SK-N-SH treated with all-trans-retinoic acid at 6 μM for 48 hours (cell line): ENCODE measurements at regions not wholly inside any gene's neighbourhood (a gene's known extent, or its start where the extent isn't known, plus 50 kb on each side); places are given as distances from the start of the nearest gene placed in this dataset.

Experiments used
- ATAC-seq: fragments of 200-7000 bp; cut with Tn5 transposase; 3 replicates; pipeline ENCODE4 v1.9.1; 2020; ENCODE audit warnings: mild to moderate bottlenecking, moderate library complexity
- ARNTL ChIP-seq: fragments of 450-650 bp; formaldehyde crosslinking; IDR thresholded peaks from 2 replicates; pipeline ENCODE4 v1.5.0; 2020; ENCODE audit warnings: low read depth, mild to moderate bottlenecking, moderate library complexity, borderline replicate concordance
- BACH2 ChIP-seq: fragments of 250-450 bp; sonication (Bioruptor Pico); IDR thresholded peaks from 2 replicates; pipeline ENCODE4 v1.9.0; 2021; ENCODE audit warnings: mild to moderate bottlenecking, borderline replicate concordance
- CSDC2 ChIP-seq: fragments of 250-450 bp; sonication (Bioruptor Pico); IDR thresholded peaks from 2 replicates; pipeline ENCODE4 v1.5.0; 2020; ENCODE audit warnings: mild to moderate bottlenecking, moderate library complexity
- ESRRG ChIP-seq: fragments of 250-450 bp; sonication (Bioruptor Pico); IDR thresholded peaks from 2 replicates; pipeline ENCODE4 v1.6.1; 2021; ENCODE audit warnings: mild to moderate bottlenecking
- ISL1 ChIP-seq: fragments of 250-450 bp; sonication (Bioruptor Pico); IDR thresholded peaks from 2 replicates; pipeline ENCODE4 v2.1.2; 2022; ENCODE audit warnings: mild to moderate bottlenecking, moderate library complexity
- OSR1 ChIP-seq: fragments of 250-450 bp; sonication (Bioruptor Pico); IDR thresholded peaks from 2 replicates; pipeline ENCODE4 v1.8.0; 2022; ENCODE audit warnings: moderate library complexity, mild to moderate bottlenecking, inconsistent platforms
- PPARA ChIP-seq: fragments of 250-450 bp; sonication (Bioruptor Pico); IDR thresholded peaks from 2 replicates; pipeline ENCODE4 v1.5.0; 2020; ENCODE audit warnings: mild to moderate bottlenecking, borderline replicate concordance
- RARB ChIP-seq: fragments of 250-450 bp; sonication (Bioruptor Pico); IDR thresholded peaks from 2 replicates; pipeline ENCODE4 v1.8.0; 2021; ENCODE audit warnings: mild to moderate bottlenecking, moderate library complexity
- SNAI2 ChIP-seq: fragments of 250-450 bp; sonication (Bioruptor Pico); IDR thresholded peaks from 2 replicates; pipeline ENCODE4 v1.5.0; 2020; ENCODE audit warnings: mild to moderate bottlenecking, moderate library complexity
- TCF4 ChIP-seq: fragments of 250-450 bp; sonication (Bioruptor Pico); IDR thresholded peaks from 2 replicates; pipeline ENCODE4 v1.8.0; 2021; ENCODE audit warnings: mild to moderate bottlenecking, moderate library complexity, borderline replicate concordance
- TOX ChIP-seq: fragments of 250-450 bp; sonication (Bioruptor Pico); IDR thresholded peaks from 2 replicates; pipeline ENCODE4 v1.8.0; 2021; ENCODE audit warnings: mild to moderate bottlenecking, moderate library complexity, borderline replicate concordance
- ZC3H10 ChIP-seq: fragments of 250-450 bp; sonication (Bioruptor Pico); IDR thresholded peaks from 2 replicates; pipeline ENCODE4 v1.5.1; 2021; ENCODE audit warnings: mild to moderate bottlenecking, moderate library complexity
- ZFP3 ChIP-seq: fragments of 250-450 bp; sonication (Bioruptor Pico); IDR thresholded peaks from 2 replicates; pipeline ENCODE4 v1.5.0; 2020; ENCODE audit warnings: mild to moderate bottlenecking, moderate library complexity
- ZFP30 ChIP-seq: fragments of 450-650 bp; formaldehyde crosslinking; IDR thresholded peaks from 2 replicates; pipeline ENCODE4 v1.5.0; 2022; ENCODE audit warnings: mild to moderate bottlenecking, moderate library complexity
- ZNF565 ChIP-seq: fragments of 450-650 bp; formaldehyde crosslinking; conservative IDR thresholded peaks from 2 replicates; pipeline ENCODE4 v1.5.0; 2020; ENCODE audit warnings: low read depth, mild to moderate bottlenecking, moderate library complexity
- ZNF8 ChIP-seq: fragments of 450-650 bp; formaldehyde crosslinking; IDR thresholded peaks from 2 replicates; pipeline ENCODE4 v1.5.0; 2020; ENCODE audit warnings: mild to moderate bottlenecking, moderate library complexity
- TF ChIP-seq, protein P1 (sequence below): fragments of 250-450 bp; sonication (Bioruptor Pico); IDR thresholded peaks from 2 replicates; pipeline ENCODE4 v1.5.1; 2021; ENCODE audit warnings: mild to moderate bottlenecking, moderate library complexity
- TF ChIP-seq, protein P2 (sequence below): fragments of 250-450 bp; sonication (Bioruptor Pico); IDR thresholded peaks from 2 replicates; pipeline ENCODE4 v1.8.0; 2020; ENCODE audit warnings: mild to moderate bottlenecking, moderate library complexity, borderline replicate concordance
- TF ChIP-seq, protein P3 (sequence below): fragments of 250-450 bp; sonication (Bioruptor Pico); IDR thresholded peaks from 2 replicates; pipeline ENCODE4 v1.8.0; 2021; ENCODE audit warnings: low read depth, mild to moderate bottlenecking, moderate library complexity, borderline replicate concordance
- TF ChIP-seq, protein P4 (sequence below): fragments of 250-450 bp; sonication (Bioruptor Pico); IDR thresholded peaks from 2 replicates; pipeline ENCODE4 v1.5.0; 2020; ENCODE audit warnings: mild to moderate bottlenecking, moderate library complexity
- TF ChIP-seq, protein P5 (sequence below): fragments of 250-450 bp; sonication (Bioruptor Pico); IDR thresholded peaks from 2 replicates; pipeline ENCODE4 v1.5.1; 2020; ENCODE audit warnings: low read depth, mild to moderate bottlenecking, moderate library complexity

DNA sequence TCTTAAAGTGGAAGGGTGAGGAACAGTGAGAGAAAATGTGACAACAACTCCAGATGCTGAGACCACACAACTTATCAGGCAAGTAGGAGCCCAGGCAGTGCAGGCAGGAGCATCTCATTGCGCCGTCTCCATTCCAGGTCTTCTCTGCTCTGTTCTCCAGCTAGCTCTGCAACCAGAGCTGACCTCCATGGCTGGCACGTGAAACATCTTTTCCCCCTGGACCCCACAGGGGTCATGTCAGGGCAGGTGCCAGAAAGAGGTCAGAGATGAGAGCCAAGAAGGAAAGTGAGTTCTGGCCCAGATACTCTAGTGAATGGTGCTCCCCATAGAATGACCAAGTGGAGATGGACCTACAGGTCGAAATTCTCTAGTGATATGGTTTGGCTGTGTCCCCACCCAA, 281.4 kb downstream of the SMOC2 start:
- ATAC-seq: no peak

DNA sequence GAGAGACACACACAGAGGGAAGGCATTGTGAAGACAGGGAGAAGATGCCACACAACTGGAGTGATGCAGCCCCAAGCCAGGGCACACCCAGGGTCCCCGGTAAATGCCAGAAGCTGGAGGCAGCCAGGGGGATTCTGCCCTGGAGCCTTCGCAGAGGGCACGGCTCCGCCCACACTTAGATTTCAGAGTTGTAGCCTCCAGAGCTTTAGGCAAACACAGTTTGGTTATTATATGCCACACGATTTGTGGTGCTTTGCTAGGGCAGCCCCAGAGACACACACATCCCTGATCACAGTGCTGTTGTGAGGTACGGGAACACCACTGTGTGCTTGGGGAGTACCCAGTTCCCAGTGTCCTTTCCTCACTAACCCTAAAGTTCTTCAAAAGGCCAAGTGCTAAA, 280.6 kb downstream of the SMOC2 start:
- TF ChIP-seq TOX (no peak), ESRRG (CRISPR knock-in tag) (no peak), BACH2 (CRISPR knock-in tag) (no peak), ISL1 (no peak), ZNF8 (CRISPR knock-in tag) (no peak), ZNF565 (CRISPR knock-in tag) (no peak), ZFP30 (CRISPR knock-in tag) (no peak), ZFP3 (CRISPR knock-in tag) (no peak), PPARA (CRISPR knock-in tag) (no peak)
- TF ChIP-seq, protein P1, sequence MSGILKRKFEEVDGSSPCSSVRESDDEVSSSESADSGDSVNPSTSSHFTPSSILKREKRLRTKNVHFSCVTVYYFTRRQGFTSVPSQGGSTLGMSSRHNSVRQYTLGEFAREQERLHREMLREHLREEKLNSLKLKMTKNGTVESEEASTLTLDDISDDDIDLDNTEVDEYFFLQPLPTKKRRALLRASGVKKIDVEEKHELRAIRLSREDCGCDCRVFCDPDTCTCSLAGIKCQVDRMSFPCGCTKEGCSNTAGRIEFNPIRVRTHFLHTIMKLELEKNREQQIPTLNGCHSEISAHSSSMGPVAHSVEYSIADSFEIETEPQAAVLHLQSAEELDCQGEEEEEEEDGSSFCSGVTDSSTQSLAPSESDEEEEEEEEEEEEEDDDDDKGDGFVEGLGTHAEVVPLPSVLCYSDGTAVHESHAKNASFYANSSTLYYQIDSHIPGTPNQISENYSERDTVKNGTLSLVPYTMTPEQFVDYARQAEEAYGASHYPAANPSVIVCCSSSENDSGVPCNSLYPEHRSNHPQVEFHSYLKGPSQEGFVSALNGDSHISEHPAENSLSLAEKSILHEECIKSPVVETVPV (CRISPR knock-in tag): no peak
- TF ChIP-seq, protein P2, sequence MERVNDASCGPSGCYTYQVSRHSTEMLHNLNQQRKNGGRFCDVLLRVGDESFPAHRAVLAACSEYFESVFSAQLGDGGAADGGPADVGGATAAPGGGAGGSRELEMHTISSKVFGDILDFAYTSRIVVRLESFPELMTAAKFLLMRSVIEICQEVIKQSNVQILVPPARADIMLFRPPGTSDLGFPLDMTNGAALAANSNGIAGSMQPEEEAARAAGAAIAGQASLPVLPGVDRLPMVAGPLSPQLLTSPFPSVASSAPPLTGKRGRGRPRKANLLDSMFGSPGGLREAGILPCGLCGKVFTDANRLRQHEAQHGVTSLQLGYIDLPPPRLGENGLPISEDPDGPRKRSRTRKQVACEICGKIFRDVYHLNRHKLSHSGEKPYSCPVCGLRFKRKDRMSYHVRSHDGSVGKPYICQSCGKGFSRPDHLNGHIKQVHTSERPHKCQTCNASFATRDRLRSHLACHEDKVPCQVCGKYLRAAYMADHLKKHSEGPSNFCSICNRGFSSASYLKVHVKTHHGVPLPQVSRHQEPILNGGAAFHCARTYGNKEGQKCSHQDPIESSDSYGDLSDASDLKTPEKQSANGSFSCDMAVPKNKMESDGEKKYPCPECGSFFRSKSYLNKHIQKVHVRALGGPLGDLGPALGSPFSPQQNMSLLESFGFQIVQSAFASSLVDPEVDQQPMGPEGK (CRISPR knock-in tag): no peak
- ATAC-seq: no peak

More for the DNA sequence above, 281.4 kb downstream of the SMOC2 start:
- no peak for TF ChIP-seq ZC3H10 (CRISPR knock-in tag)
- no peak for TF ChIP-seq ZNF8 (CRISPR knock-in tag)
- TF ChIP-seq ESRRG (CRISPR knock-in tag): no peak
- TF ChIP-seq, protein P2 (CRISPR knock-in tag): no peak
- TF ChIP-seq, protein P1 (CRISPR knock-in tag): no peak
- no peak for TF ChIP-seq ARNTL
- no peak for TF ChIP-seq SNAI2 (CRISPR knock-in tag)
- no peak for TF ChIP-seq ZFP3 (CRISPR knock-in tag)
- TF ChIP-seq, protein P3, sequence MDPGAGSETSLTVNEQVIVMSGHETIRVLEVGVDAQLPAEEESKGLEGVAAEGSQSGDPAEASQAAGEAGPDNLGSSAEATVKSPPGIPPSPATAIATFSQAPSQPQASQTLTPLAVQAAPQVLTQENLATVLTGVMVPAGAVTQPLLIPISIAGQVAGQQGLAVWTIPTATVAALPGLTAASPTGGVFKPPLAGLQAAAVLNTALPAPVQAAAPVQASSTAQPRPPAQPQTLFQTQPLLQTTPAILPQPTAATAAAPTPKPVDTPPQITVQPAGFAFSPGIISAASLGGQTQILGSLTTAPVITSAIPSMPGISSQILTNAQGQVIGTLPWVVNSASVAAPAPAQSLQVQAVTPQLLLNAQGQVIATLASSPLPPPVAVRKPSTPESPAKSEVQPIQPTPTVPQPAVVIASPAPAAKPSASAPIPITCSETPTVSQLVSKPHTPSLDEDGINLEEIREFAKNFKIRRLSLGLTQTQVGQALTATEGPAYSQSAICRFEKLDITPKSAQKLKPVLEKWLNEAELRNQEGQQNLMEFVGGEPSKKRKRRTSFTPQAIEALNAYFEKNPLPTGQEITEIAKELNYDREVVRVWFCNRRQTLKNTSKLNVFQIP: no peak
- TF ChIP-seq OSR1 (CRISPR knock-in tag): no peak
- TF ChIP-seq TCF4: no peak
- TF ChIP-seq, protein P4, sequence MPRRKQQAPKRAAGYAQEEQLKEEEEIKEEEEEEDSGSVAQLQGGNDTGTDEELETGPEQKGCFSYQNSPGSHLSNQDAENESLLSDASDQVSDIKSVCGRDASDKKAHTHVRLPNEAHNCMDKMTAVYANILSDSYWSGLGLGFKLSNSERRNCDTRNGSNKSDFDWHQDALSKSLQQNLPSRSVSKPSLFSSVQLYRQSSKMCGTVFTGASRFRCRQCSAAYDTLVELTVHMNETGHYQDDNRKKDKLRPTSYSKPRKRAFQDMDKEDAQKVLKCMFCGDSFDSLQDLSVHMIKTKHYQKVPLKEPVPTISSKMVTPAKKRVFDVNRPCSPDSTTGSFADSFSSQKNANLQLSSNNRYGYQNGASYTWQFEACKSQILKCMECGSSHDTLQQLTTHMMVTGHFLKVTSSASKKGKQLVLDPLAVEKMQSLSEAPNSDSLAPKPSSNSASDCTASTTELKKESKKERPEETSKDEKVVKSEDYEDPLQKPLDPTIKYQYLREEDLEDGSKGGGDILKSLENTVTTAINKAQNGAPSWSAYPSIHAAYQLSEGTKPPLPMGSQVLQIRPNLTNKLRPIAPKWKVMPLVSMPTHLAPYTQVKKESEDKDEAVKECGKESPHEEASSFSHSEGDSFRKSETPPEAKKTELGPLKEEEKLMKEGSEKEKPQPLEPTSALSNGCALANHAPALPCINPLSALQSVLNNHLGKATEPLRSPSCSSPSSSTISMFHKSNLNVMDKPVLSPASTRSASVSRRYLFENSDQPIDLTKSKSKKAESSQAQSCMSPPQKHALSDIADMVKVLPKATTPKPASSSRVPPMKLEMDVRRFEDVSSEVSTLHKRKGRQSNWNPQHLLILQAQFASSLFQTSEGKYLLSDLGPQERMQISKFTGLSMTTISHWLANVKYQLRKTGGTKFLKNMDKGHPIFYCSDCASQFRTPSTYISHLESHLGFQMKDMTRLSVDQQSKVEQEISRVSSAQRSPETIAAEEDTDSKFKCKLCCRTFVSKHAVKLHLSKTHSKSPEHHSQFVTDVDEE (CRISPR knock-in tag): no peak
- no peak for TF ChIP-seq ZNF565 (CRISPR knock-in tag)
- no peak for TF ChIP-seq PPARA (CRISPR knock-in tag)
- no peak for TF ChIP-seq RARB (CRISPR knock-in tag)
- TF ChIP-seq CSDC2 (CRISPR knock-in tag): no peak
- no peak for TF ChIP-seq BACH2 (CRISPR knock-in tag)
- no peak for TF ChIP-seq TOX
- TF ChIP-seq, protein P5, sequence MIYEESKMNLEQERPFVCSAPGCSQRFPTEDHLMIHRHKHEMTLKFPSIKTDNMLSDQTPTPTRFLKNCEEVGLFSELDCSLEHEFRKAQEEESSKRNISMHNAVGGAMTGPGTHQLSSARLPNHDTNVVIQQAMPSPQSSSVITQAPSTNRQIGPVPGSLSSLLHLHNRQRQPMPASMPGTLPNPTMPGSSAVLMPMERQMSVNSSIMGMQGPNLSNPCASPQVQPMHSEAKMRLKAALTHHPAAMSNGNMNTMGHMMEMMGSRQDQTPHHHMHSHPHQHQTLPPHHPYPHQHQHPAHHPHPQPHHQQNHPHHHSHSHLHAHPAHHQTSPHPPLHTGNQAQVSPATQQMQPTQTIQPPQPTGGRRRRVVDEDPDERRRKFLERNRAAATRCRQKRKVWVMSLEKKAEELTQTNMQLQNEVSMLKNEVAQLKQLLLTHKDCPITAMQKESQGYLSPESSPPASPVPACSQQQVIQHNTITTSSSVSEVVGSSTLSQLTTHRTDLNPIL (CRISPR knock-in tag): no peak
